Heart left ventricle (tissue), 13 donors: ENCODE measurements at regions not wholly inside any gene's neighbourhood (a gene's known extent, or its start where the extent isn't known, plus 50 kb on each side); places are given as distances from the start of the nearest gene placed in this dataset.

Experiments used
- CTCF ChIP-seq, 12 donors: fragments of 200-600 bp; sonication (generic) in 4 of 12; IDR thresholded peaks; one replicate each; pipeline versions ENCODE4 v1.5.0 to v1.8.0; 2018 to 2022; ENCODE audit warnings: antibody characterized with exemption in 12 of 12, mild to moderate bottlenecking in 5 of 12
- POLR2A ChIP-seq, 2 donors: fragments of 450-650 bp; IDR thresholded peaks; one replicate each; pipeline ENCODE4 v1.6.1; 2017; ENCODE audit warnings: antibody characterized with exemption in 2 of 2, mild to moderate bottlenecking in 2 of 2, moderate library complexity in 2 of 2
- donor health status: ischemic (EF 13 %, LVEDD 7.1; RV severe dilation, severe dysfunction).
- donor health status: DM: no; HTN: yes; CAD: no.
- donor health status: DM: no; HTN: no; CAD: no.
- donor health status: ischemic (EF 25% LVEDD 6.9; RV normal size, moderate dysfunction).
- donor health status: ischemic (EF 25% LVEDD 5.7; RV mildly dilated, moderate dysfunction).
- donor health status: ischemic (EF 35%, LVEDD 5.7; RV mildly dilated, moderate dysfunction).
- donor health status: nonischemic (EF 11% LVEDD 7.7; RV severe dilation, severe dysfunction).
- donor health status: DM: yes; HTN: yes; CAD: no.
- donor health status: PGD.
- donor health status: ischemic (EF 29% LVEDD 5.4; RV normal size, mild dysfunction).
- donor health status: nonischemic (EF 23%, LVEDD 6.1; RV moderate dilation, normal function).

GRCh38 chr2:122542646-122543045, 787.2 kb downstream of the TSN start:
- TF ChIP-seq CTCF (IDR thresholded peaks at IDR 0.05) (no peak), POLR2A (IDR thresholded peaks at IDR 0.05) (no peak)
